IMR-90 (cell line): ENCODE measurements at regions not wholly inside any gene's neighbourhood (a gene's known extent, or its start where the extent isn't known, plus 50 kb on each side); places are given as distances from the start of the nearest gene placed in this dataset.

Source experiments
- ATAC-seq: fragments of 200-7000 bp; cut with Tn5 transposase; 2 replicates; pipeline ENCODE4 v1.9.1; 2020; ENCODE audit warnings: low read depth, mild to moderate bottlenecking, moderate library complexity
- BruUV-seq: library from RNA; stranded (reverse); fragments of 400-500 nt; replicated peaks from 2 replicates; lab custom pipeline; 2021; lab: Mats Ljungman, UMichigan
- CTCF ChIA-PET: fragments of 300-600 bp; formaldehyde crosslinking; extraction: SDS; loops from one replicate; lab custom pipeline; 2021; ENCODE audit warnings: antibody characterized with exemption; lab: Yijun Ruan, JAX
- POLR2A ChIA-PET: fragments of 300-600 bp; sonication (Branson Sonifier 250); formaldehyde crosslinking; loops from one replicate; lab custom pipeline; 2022; ENCODE audit warnings: antibody characterized with exemption; ENCODE audit not compliant: unreplicated experiment; lab: Charles Lee
- DNase-seq: peaks from one replicate; pipeline ENCODE4 v3.0.0; 2013
- H2AFZ ChIP-seq: replicated peaks from 2 replicates; pipeline ENCODE3; 2013; ENCODE audit warnings: low read length, mild to moderate bottlenecking; ENCODE audit not compliant: poor library complexity
- H2AK5ac ChIP-seq: 2 replicates; pipeline ENCODE4 v1.6.1; 2013; ENCODE audit warnings: low read depth, low read length, inconsistent platforms
- H2AK9ac ChIP-seq: replicated peaks from 2 replicates; pipeline ENCODE3; 2013; ENCODE audit warnings: mild to moderate bottlenecking, low read depth, low read length, moderate library complexity; ENCODE audit not compliant: poor library complexity
- H2BK120ac ChIP-seq: 2 replicates; pipeline ENCODE4 v1.6.1; 2013; ENCODE audit warnings: low read depth, low read length, inconsistent platforms
- H2BK15ac ChIP-seq: 3 replicates; pipeline ENCODE4 v1.6.1; 2013; ENCODE audit warnings: low read depth, low read length, inconsistent platforms
- H2BK20ac ChIP-seq: 2 replicates; pipeline ENCODE4 v1.6.1; 2013; ENCODE audit warnings: low read depth, mild to moderate bottlenecking, inconsistent platforms, low read length, moderate library complexity
- H2BK5ac ChIP-seq: 2 replicates; pipeline ENCODE4 v1.6.1; 2013; ENCODE audit warnings: mild to moderate bottlenecking, low read depth, low read length, inconsistent platforms; ENCODE audit not compliant: poor library complexity, severe bottlenecking
- H3K14ac ChIP-seq: replicated peaks from 2 replicates; pipeline ENCODE4 v1.6.1; 2013; ENCODE audit warnings: low read depth, low read length, inconsistent platforms
- H3K18ac ChIP-seq: 2 replicates; pipeline ENCODE4 v1.6.1; 2013; ENCODE audit warnings: low read depth, low read length, control low read depth
- H3K23ac ChIP-seq: 2 replicates; pipeline ENCODE4 v1.6.1; 2013; ENCODE audit warnings: low read depth, low read length, inconsistent platforms
- H3K27ac ChIP-seq: 2 replicates; pipeline ENCODE4 v1.5.1; 2013; ENCODE audit warnings: mild to moderate bottlenecking, control low read depth, low read length; ENCODE audit not compliant: insufficient read depth
- H3K27me3 ChIP-seq: 2 replicates; pipeline ENCODE4 v1.6.1; 2013; ENCODE audit warnings: low read length; ENCODE audit not compliant: control insufficient read depth, insufficient read depth
- H3K36me3 ChIP-seq: 2 replicates; pipeline ENCODE4 v1.6.1; 2013; ENCODE audit warnings: low read length, mixed read lengths; ENCODE audit not compliant: control insufficient read depth, insufficient read depth
- H3K4ac ChIP-seq: 2 replicates; pipeline ENCODE4 v1.6.1; 2013; ENCODE audit warnings: low read depth, low read length, inconsistent platforms
- H3K4me1 ChIP-seq: 2 replicates; pipeline ENCODE4 v1.6.1; 2013; ENCODE audit warnings: low read length, mixed read lengths; ENCODE audit not compliant: control insufficient read depth, insufficient read depth
- H3K4me2 ChIP-seq: 2 replicates; pipeline ENCODE4 v1.6.1; 2013; ENCODE audit warnings: low read depth, mild to moderate bottlenecking, control low read depth, low read length, moderate library complexity
- H3K4me3 ChIP-seq: 2 replicates; pipeline ENCODE4 v1.5.1; 2013; ENCODE audit warnings: low read depth, mild to moderate bottlenecking, control low read depth, low read length, moderate library complexity; ENCODE audit not compliant: insufficient read depth
- H3K56ac ChIP-seq: 2 replicates; pipeline ENCODE4 v1.6.1; 2013; ENCODE audit warnings: low read length, inconsistent platforms; ENCODE audit not compliant: insufficient read depth; ENCODE audit errors: extremely low read depth
- H3K79me1 ChIP-seq, 2 experiments: 2 replicates each; pipeline ENCODE4 v1.6.1; 2013; ENCODE audit warnings: low read length in 2 of 2, inconsistent platforms in 1 of 2, low read depth in 1 of 2
- H3K9ac ChIP-seq: 2 replicates; pipeline ENCODE4 v1.6.1; 2013; ENCODE audit warnings: low read depth, low read length, control low read depth
- H3K9me1 ChIP-seq: 2 replicates; pipeline ENCODE4 v1.6.1; 2013; ENCODE audit warnings: low read length, inconsistent platforms; ENCODE audit not compliant: insufficient read depth
- H3K9me3 ChIP-seq: 2 replicates; pipeline ENCODE4 v1.6.1; 2013; ENCODE audit warnings: low read length; ENCODE audit not compliant: control insufficient read depth, insufficient read depth
- H4K20me1 ChIP-seq: 2 replicates; pipeline ENCODE4 v1.6.1; 2013; ENCODE audit warnings: low read length, inconsistent platforms; ENCODE audit not compliant: insufficient read depth
- H4K5ac ChIP-seq: 2 replicates; pipeline ENCODE4 v1.6.1; 2013; ENCODE audit warnings: mild to moderate bottlenecking, low read depth, low read length, control low read depth
- H4K8ac ChIP-seq, 2 experiments: 2 replicates each; pipeline ENCODE4 v1.6.1; 2013; ENCODE audit warnings: low read depth in 2 of 2, low read length in 2 of 2, control low read depth in 1 of 2, inconsistent platforms in 1 of 2
- H4K91ac ChIP-seq: 2 replicates; pipeline ENCODE4 v1.6.1; 2013; ENCODE audit warnings: low read depth, low read length, inconsistent platforms; ENCODE audit not compliant: insufficient read depth
- BHLHE40 ChIP-seq: fragments of 150-350 bp; IDR thresholded peaks from 2 replicates; pipeline ENCODE4 v1.6.1; 2016; ENCODE audit warnings: mild to moderate bottlenecking, low read depth, low read length
- CHD1 ChIP-seq: IDR thresholded peaks from 2 replicates; pipeline ENCODE4 v1.6.1; 2012; ENCODE audit warnings: low read depth, low read length, improper control_type of control experiment
- CTCF ChIP-seq: conservative IDR thresholded peaks from 2 replicates; pipeline ENCODE4 v1.5.1; 2012; ENCODE audit warnings: mild to moderate bottlenecking, low read depth, low read length, improper control_type of control experiment
- MAFK ChIP-seq: IDR thresholded peaks from 2 replicates; pipeline ENCODE4 v1.6.1; 2012; ENCODE audit warnings: low read depth, low read length, improper control_type of control experiment
- MAZ ChIP-seq: IDR thresholded peaks from 2 replicates; pipeline ENCODE4 v1.6.1; 2012; ENCODE audit warnings: low read depth, mild to moderate bottlenecking, low read length, improper control_type of control experiment, moderate library complexity, borderline replicate concordance
- MXI1 ChIP-seq: IDR thresholded peaks from 2 replicates; pipeline ENCODE4 v1.6.1; 2012; ENCODE audit warnings: low read depth, mild to moderate bottlenecking, low read length, moderate library complexity, borderline replicate concordance
- NFE2L2 ChIP-seq: fragments of 150-350 bp; IDR thresholded peaks from 2 replicates; pipeline ENCODE4 v1.6.1; 2016; ENCODE audit warnings: low read depth, mild to moderate bottlenecking, low read length
- POLR2A ChIP-seq: IDR thresholded peaks from 2 replicates; pipeline ENCODE4 v1.6.1; 2012; ENCODE audit warnings: mild to moderate bottlenecking, low read depth, low read length
- RCOR1 ChIP-seq: IDR thresholded peaks from 2 replicates; pipeline ENCODE4 v1.6.1; 2012; ENCODE audit warnings: mild to moderate bottlenecking, low read length, improper control_type of control experiment; ENCODE audit not compliant: insufficient replicate concordance
- RFX5 ChIP-seq: IDR thresholded peaks from 2 replicates; pipeline ENCODE4 v1.8.0; 2012; ENCODE audit warnings: low read depth, mild to moderate bottlenecking, low read length, moderate library complexity
- SMC3 ChIP-seq: fragments of 150-350 bp; IDR thresholded peaks from 2 replicates; pipeline ENCODE4 v1.6.1; 2016; ENCODE audit warnings: low read depth, mild to moderate bottlenecking, antibody characterized with exemption, low read length, moderate library complexity
- USF2 ChIP-seq: fragments of 150-350 bp; IDR thresholded peaks from 2 replicates; pipeline ENCODE4 v1.6.1; 2017; ENCODE audit warnings: mild to moderate bottlenecking, antibody characterized with exemption, low read length, low read depth
- WGBS, 2 experiments: methylation state at CpG; one replicate each; pipeline versions ENCODE4 v1.1.5 to v1.1.7; 2013; ENCODE audit warnings: missing lambda C conversion rate in 2 of 2; ENCODE audit not compliant: insufficient read length in 1 of 2; ENCODE audit errors: extremely low coverage in 2 of 2; 5-methylcytosine and 5-hydroxymethylcytosine counted together
- dilution Hi-C: fragments of 300-500 bp; cut with HindIII; formaldehyde crosslinking; loops from one replicate; pipeline ENCODE4 v1.14.3; 2018; ENCODE audit warnings: low sequenced_read_pairs; ENCODE audit not compliant: unreplicated experiment
- in situ Hi-C: fragments of 300-500 bp; cut with MboI; formaldehyde crosslinking; loops from 3 replicates; pipeline ENCODE4 v1.14.3; 2019; ENCODE audit warnings: low sequenced_read_pairs, inconsistent platforms, mixed read lengths
- intact Hi-C: fragments of 100-400 bp; cut with micrococcal nuclease; formaldehyde crosslinking; loops from 2 replicates; pipeline ENCODE4 v1.10.0; 2022

DNA sequence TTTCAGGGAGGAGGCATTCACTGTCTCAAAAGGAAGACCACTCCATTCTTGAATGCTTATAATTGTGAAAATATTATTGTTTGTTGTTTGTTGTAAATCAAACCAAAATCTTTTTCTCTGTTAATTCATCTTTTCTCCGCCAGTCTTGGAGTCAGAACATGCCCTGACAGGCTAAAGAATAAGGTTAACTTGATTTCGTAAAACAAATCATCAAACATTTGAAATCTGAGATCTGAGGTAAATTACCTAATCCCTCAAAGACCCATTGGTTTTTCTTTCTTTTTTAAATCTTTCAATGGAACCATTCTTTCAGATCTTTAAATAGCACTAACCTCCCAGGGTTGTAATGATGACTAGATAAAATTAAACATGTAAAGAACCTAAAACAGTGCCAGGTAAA lies 430.1 kb upstream of the PTBP2 start:
- DNase-seq: no peak
- TF ChIP-seq BHLHE40 (no peak), CTCF (no peak), POLR2A (no peak), MXI1 (no peak), NFE2L2 (no peak), CHD1 (no peak), SMC3 (no peak), MAZ (no peak), RFX5 (no peak), MAFK (no peak), USF2 (no peak), RCOR1 (no peak)
- no peak overlapping the region for H3K4me3 ChIP-seq
- no peak overlapping the region for H3K9ac ChIP-seq
- H3K9me3 ChIP-seq: no peaks in the 10 kb centered on the region; the same call in 1 of the 2 replicates
- no peak overlapping the region for H3K23ac ChIP-seq
- no peaks in the 10 kb centered on the region for H3K36me3 ChIP-seq
- CTCF ChIA-PET: no interaction called here
- H3K4me2 ChIP-seq: no peak overlapping the region
- WGBS, 2 experiments: no CpG with 5 or more reads among the region's 2 CpGs
- POLR2A ChIA-PET: no interaction called here
- no TSS peak for BruUV-seq
- in situ Hi-C loops (no loop called here), dilution Hi-C loops (no loop called here), intact Hi-C loops (no loop called here)
- H4K8ac ChIP-seq: no peak overlapping the region
- no peak overlapping the region for H3K27ac ChIP-seq
- H3K79me1 ChIP-seq: no peaks in the 10 kb centered on the region
- no peak overlapping the region for H3K56ac ChIP-seq
- no peak overlapping the region for H2BK20ac ChIP-seq
- no peak overlapping the region for H2AK5ac ChIP-seq
- no peak overlapping the region for H4K5ac ChIP-seq
- H2BK120ac ChIP-seq: no peak overlapping the region
- H4K20me1 ChIP-seq: no peaks in the 10 kb centered on the region
- no peak overlapping the region for H4K91ac ChIP-seq
- H3K27me3 ChIP-seq: no peaks in the 10 kb centered on the region
- no peaks in the 10 kb centered on the region for H3K9me1 ChIP-seq
- no peak for ATAC-seq
- H2AFZ ChIP-seq: no peak overlapping the region
- H2BK15ac ChIP-seq: no peak overlapping the region
- H3K18ac ChIP-seq: no peak overlapping the region
- no peak overlapping the region for H3K4ac ChIP-seq
- H3K14ac ChIP-seq: no peak overlapping the region
- H2AK9ac ChIP-seq: no peak overlapping the region
- no peak overlapping the region for H2BK5ac ChIP-seq
- no peaks in the 10 kb centered on the region for H3K4me1 ChIP-seq
